ENCODE measurements at regions not wholly inside any gene's neighbourhood (a gene's known extent, or its start where the extent isn't known, plus 50 kb on each side); places are given as distances from the start of the nearest gene placed in this dataset.

GRCh38 chr2:7272210-7272609 lies 355.0 kb downstream of the RNF144A start:
- TF ChIP-seq CTCF (IDR thresholded peaks at IDR 0.05; ENCODE audit: partially characterized antibody, unreplicated experiment), result no peak
- no peaks in the 10 kb centered on the region for H3K27me3 Mint-ChIP-seq (ENCODE audit: unreplicated experiment)
- no peak for DNase-seq
- H3K4me1 Mint-ChIP-seq (ENCODE audit: low read depth, unreplicated experiment), result peaks cover 3% of the 10 kb centered on the region
- no peaks in the 10 kb centered on the region for H3K36me3 Mint-ChIP-seq (ENCODE audit: unreplicated experiment)
- no peak overlapping the region for H3K4me3 Mint-ChIP-seq (ENCODE audit: unreplicated experiment)
- no peaks in the 10 kb centered on the region for H3K9me3 Mint-ChIP-seq (ENCODE audit: unreplicated experiment)
- H3K27ac Mint-ChIP-seq (ENCODE audit: unreplicated experiment), result no peak overlapping the region

GRCh38 chr2:7278984-7279383 lies 361.8 kb downstream of the RNF144A start:
- Mint-ChIP-seq H3K4me1 (ENCODE audit: low read depth, unreplicated experiment) (peaks cover 8% of the 10 kb centered on the region), H3K9me3 (ENCODE audit: unreplicated experiment) (peaks cover 2% of the 10 kb centered on the region), H3K27me3 (ENCODE audit: unreplicated experiment) (no peaks in the 10 kb centered on the region), H3K4me3 (ENCODE audit: unreplicated experiment) (no peak overlapping the region), H3K27ac (ENCODE audit: unreplicated experiment) (no peak overlapping the region), H3K36me3 (ENCODE audit: unreplicated experiment) (no peaks in the 10 kb centered on the region)
- TF ChIP-seq CTCF (IDR thresholded peaks at IDR 0.05; ENCODE audit: partially characterized antibody, unreplicated experiment), result no peak
- no peak for DNase-seq

- no peak for DNase-seq
- H3K27me3 Mint-ChIP-seq (ENCODE audit: unreplicated experiment), result no peaks in the 10 kb centered on the region
- no peak overlapping the region for H3K4me3 Mint-ChIP-seq (ENCODE audit: unreplicated experiment)
- H3K4me1 Mint-ChIP-seq (ENCODE audit: low read depth, unreplicated experiment), result peaks cover 8% of the 10 kb centered on the region
- H3K27ac Mint-ChIP-seq (ENCODE audit: unreplicated experiment), result no peak overlapping the region
- H3K9me3 Mint-ChIP-seq (ENCODE audit: unreplicated experiment), result peaks cover 2% of the 10 kb centered on the region
- no peak for TF ChIP-seq CTCF (IDR thresholded peaks at IDR 0.05; ENCODE audit: partially characterized antibody, unreplicated experiment)
- H3K36me3 Mint-ChIP-seq (ENCODE audit: unreplicated experiment), result no peaks in the 10 kb centered on the region
Measured at GRCh38 chr2:7279421-7279949, 362.3 kb downstream of the RNF144A start.

- Mint-ChIP-seq H3K27ac (ENCODE audit: unreplicated experiment) (no peak overlapping the region), H3K36me3 (ENCODE audit: unreplicated experiment) (no peaks in the 10 kb centered on the region)
- no peak for DNase-seq
Measured at GRCh38 chr2:7280790-7281189, 363.6 kb downstream of the RNF144A start.

More at GRCh38 chr2:7280790-7281189, 363.6 kb downstream of the RNF144A start:
- no peak for TF ChIP-seq CTCF (IDR thresholded peaks at IDR 0.05; ENCODE audit: partially characterized antibody, unreplicated experiment)
- Mint-ChIP-seq H3K4me1 (ENCODE audit: low read depth, unreplicated experiment) (peaks cover 8% of the 10 kb centered on the region), H3K4me3 (ENCODE audit: unreplicated experiment) (no peak overlapping the region), H3K9me3 (ENCODE audit: unreplicated experiment) (peaks cover 2% of the 10 kb centered on the region), H3K27me3 (ENCODE audit: unreplicated experiment) (no peaks in the 10 kb centered on the region)
